ENCODE measurements at regions not wholly inside any gene's neighbourhood (a gene's known extent, or its start where the extent isn't known, plus 50 kb on each side); places are given as distances from the start of the nearest gene placed in this dataset.
"Not testable (repeated sequence)": the region's sequence is repeated elsewhere in the genome, so short reads cannot be mapped to it uniquely, and the experiment has no call there.

DNA sequence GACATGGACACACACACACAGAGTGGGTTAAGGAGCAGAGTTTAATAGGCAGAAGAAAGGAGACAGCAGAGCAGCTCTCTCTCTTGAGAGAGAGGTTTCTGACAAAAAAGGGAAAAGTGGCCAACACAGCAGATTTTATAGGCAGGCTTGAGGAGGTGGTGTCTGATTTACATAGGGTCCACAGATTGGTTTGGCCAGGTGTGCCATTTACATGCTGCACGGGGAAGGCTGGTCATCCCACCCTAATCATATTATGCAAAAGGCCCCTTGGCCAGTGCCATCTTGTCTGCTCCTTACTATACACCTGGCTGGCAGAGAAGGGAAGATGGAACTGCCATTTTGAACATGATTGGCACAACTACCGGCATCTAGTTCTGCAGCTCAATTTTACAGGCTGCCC is 240.8 kb downstream of the NPR3 start:
- Histone ChIP-seq H3K9me3 (no peaks in the 10 kb centered on the region), H3K4me3 (no peak overlapping the region), H3K27ac (no peak overlapping the region), H3K36me3 (no peaks in the 10 kb centered on the region), H3K27me3 (no peaks in the 10 kb centered on the region), H3K4me1 (no peaks in the 10 kb centered on the region)
- no peak for TF ChIP-seq CTCF (IDR thresholded peaks at IDR 0.05)
- TF ChIP-seq POLR2AphosphoS5 (IDR thresholded peaks at IDR 0.05), result no peak
- TF ChIP-seq EP300 (IDR thresholded peaks at IDR 0.05), result no peak
- no peak for TF ChIP-seq POLR2A (IDR thresholded peaks at IDR 0.05)
- no peak for DNase-seq (ENCODE audit: low spot score in 2 of 2)
- WGBS, result 75% methylated on average over 2 of the region's 2 CpGs

GRCh38 chr5:32952421-32952820 is 241.3 kb downstream of the NPR3 start:
- H3K27me3 ChIP-seq; H3K27ac ChIP-seq; H3K36me3 ChIP-seq; H3K4me3 ChIP-seq; H3K9me3 ChIP-seq; H3K4me1 ChIP-seq; DNase-seq (ENCODE audit: low spot score in 2 of 2): not testable (repeated sequence)
- WGBS, result 73% methylated on average over 2 of the region's 2 CpGs

DNA sequence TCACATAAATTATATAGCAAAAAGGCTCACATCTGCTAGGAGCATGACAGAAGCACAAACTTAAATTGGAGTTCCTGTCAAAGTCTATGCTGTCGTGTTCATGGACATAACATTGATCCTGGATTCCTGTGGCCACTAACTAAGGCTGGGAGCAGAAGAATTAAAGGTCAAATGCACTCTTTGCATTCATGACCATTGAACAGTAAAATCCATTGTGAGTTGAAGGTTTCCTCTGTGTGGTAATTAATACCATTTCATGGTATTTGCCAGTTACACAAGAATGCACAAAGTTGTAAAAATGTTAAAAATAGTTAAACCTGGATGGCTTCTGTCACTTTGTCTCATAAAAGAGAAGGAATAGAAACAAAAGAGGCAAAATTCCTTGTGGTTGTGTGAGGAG is 242.6 kb downstream of the NPR3 start:
- TF ChIP-seq POLR2AphosphoS5 (IDR thresholded peaks at IDR 0.05) (no peak), CTCF (IDR thresholded peaks at IDR 0.05) (no peak), POLR2A (IDR thresholded peaks at IDR 0.05) (no peak), EP300 (IDR thresholded peaks at IDR 0.05) (no peak)
- no peaks in the 10 kb centered on the region for H3K9me3 ChIP-seq
- no peaks in the 10 kb centered on the region for H3K27me3 ChIP-seq
- H3K4me1 ChIP-seq, result no peaks in the 10 kb centered on the region
- 73% methylated on average over 1 of the region's 1 CpG for WGBS
- H3K4me3 ChIP-seq, result no peak overlapping the region
- no peak for DNase-seq (ENCODE audit: low spot score in 2 of 2)
- H3K36me3 ChIP-seq, result no peaks in the 10 kb centered on the region
- no peak overlapping the region for H3K27ac ChIP-seq

DNA sequence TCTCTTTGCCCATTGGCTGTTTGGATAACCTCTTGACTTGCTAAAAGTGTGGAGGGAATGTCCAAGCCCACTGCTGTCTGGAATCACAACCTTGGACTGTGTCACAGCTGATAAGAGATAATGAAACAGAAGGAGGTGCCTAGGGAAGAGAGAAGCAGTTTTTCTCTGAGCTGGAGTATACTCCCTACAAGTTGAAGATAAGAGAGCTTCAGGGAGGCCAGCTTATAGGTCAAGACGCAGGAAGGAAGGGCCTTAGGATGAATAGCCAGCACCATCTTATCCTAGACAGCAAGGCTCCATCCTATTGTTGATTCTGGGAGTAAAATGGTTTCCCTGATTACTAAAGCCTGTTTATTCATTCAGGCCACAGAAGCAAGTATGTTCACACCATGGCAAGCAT is 244.7 kb downstream of the NPR3 start:
- no peak for DNase-seq (ENCODE audit: low spot score in 2 of 2)
- no peak for TF ChIP-seq POLR2AphosphoS5 (IDR thresholded peaks at IDR 0.05)
- TF ChIP-seq EP300 (IDR thresholded peaks at IDR 0.05), result no peak
- TF ChIP-seq POLR2A (IDR thresholded peaks at IDR 0.05), result no peak
- no peak for TF ChIP-seq CTCF (IDR thresholded peaks at IDR 0.05)
- H3K27ac ChIP-seq, result no peak overlapping the region
- H3K27me3 ChIP-seq, result no peaks in the 10 kb centered on the region
- peaks cover 3% of the 10 kb centered on the region for H3K4me1 ChIP-seq
- H3K9me3 ChIP-seq, result no peaks in the 10 kb centered on the region
- H3K4me3 ChIP-seq, result no peak overlapping the region
- WGBS, result 90% methylated on average over 1 of the region's 1 CpG
- H3K36me3 ChIP-seq, result no peaks in the 10 kb centered on the region

DNA sequence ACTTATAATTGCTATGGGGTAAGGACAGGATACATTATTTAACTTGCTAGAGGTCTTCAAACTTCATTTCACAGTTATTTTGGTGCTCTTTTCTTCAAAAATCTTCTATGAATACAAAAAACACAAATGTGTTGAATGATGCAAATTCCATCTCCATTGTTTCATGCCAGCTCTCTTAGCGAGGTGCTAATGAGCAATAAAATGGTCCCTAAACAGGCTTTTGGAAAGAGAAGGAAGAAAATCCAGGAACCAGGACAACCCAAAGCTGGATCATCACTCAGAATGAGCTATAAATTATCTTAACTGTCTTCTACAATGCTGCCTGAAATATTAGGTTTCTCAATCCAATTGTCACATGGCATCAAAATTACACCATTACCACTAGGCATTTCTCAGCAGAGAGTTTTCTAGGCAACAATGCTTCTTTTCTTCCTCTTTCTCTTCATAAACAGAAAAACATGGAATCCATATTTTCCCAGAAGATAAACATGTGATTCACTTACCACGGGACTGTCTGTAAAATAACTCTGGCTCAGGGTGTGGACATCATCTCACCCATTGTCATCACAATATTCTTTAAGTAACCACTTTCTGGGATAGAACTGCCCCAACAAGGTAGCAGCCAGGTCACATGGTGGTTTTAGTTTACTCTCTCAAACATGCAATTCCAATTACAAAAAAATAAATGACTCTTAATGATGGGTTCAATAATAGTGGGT is 249.4 kb downstream of the NPR3 start:
- peak overlapping the region; percentile 30 for H3K27ac ChIP-seq
- WGBS, result 61% methylated on average over 2 of the region's 2 CpGs

More for the DNA sequence above, 249.4 kb downstream of the NPR3 start:
- H3K36me3 ChIP-seq, result no peaks in the 10 kb centered on the region
- H3K4me1 ChIP-seq, result peaks cover 13% of the 10 kb centered on the region
- H3K9me3 ChIP-seq, result no peaks in the 10 kb centered on the region
- DNase-seq (ENCODE audit: low spot score in 2 of 2), result no peak
- TF ChIP-seq POLR2A (IDR thresholded peaks at IDR 0.05) (no peak), CTCF (IDR thresholded peaks at IDR 0.05) (no peak), EP300 (IDR thresholded peaks at IDR 0.05) (no peak), POLR2AphosphoS5 (IDR thresholded peaks at IDR 0.05) (no peak)
- no peaks in the 10 kb centered on the region for H3K27me3 ChIP-seq
- H3K4me3 ChIP-seq, result no peak overlapping the region

Data from suprapubic skin (tissue), 4 donors.